GM19452 (cell line): ENCODE measurements at regions not wholly inside any gene's neighbourhood (a gene's known extent, or its start where the extent isn't known, plus 50 kb on each side); places are given as distances from the start of the nearest gene placed in this dataset.

Source experiments
- ATAC-seq: cut with Tn5 transposase; IDR thresholded peaks from one replicate; pipeline ENCODE4 v1.9.1; 2021; ENCODE audit not compliant: unreplicated experiment

GRCh38 chr4:23202712-23203247, 510.0 kb downstream of the GBA3 start:
- no peak for ATAC-seq

- no peak for ATAC-seq
Measured at GRCh38 chr4:23194751-23195150, 502.0 kb downstream of the GBA3 start.

GRCh38 chr4:23174179-23174578, 481.4 kb downstream of the GBA3 start:
- no peak for ATAC-seq

GRCh38 chr4:23171976-23172375, 479.2 kb downstream of the GBA3 start:
- no peak for ATAC-seq

GRCh38 chr4:23169608-23170311, 477.0 kb downstream of the GBA3 start:
- no peak for ATAC-seq

- ATAC-seq: no peak
Measured at GRCh38 chr4:23166919-23167318, 474.2 kb downstream of the GBA3 start.

- ATAC-seq: no peak
Measured at GRCh38 chr4:23166407-23166806, 473.7 kb downstream of the GBA3 start.

- ATAC-seq: no peak
Measured at GRCh38 chr4:23165669-23166068, 472.9 kb downstream of the GBA3 start.

- ATAC-seq: no peak
Measured at GRCh38 chr4:23163647-23164436, 471.1 kb downstream of the GBA3 start.

GRCh38 chr4:23162275-23162674, 469.5 kb downstream of the GBA3 start:
- no peak for ATAC-seq

- ATAC-seq: no peak
Measured at GRCh38 chr4:23161787-23162186, 469.1 kb downstream of the GBA3 start.

- no peak for ATAC-seq
Measured at GRCh38 chr4:23153076-23153475, 460.3 kb downstream of the GBA3 start.

GRCh38 chr4:23149815-23150214, 457.1 kb downstream of the GBA3 start:
- ATAC-seq: no peak

GRCh38 chr4:23144707-23145106, 452.0 kb downstream of the GBA3 start:
- ATAC-seq: no peak

GRCh38 chr4:23135792-23136645, 443.3 kb downstream of the GBA3 start:
- peak; percentile 72 for ATAC-seq

GRCh38 chr4:23134331-23134730, 441.6 kb downstream of the GBA3 start:
- ATAC-seq: no peak

- no peak for ATAC-seq
Measured at GRCh38 chr4:23130845-23131244, 438.1 kb downstream of the GBA3 start.

- ATAC-seq: no peak
Measured at GRCh38 chr4:23125118-23125517, 432.4 kb downstream of the GBA3 start.

- ATAC-seq: no peak
Measured at GRCh38 chr4:23122666-23123400, 430.1 kb downstream of the GBA3 start.

GRCh38 chr4:23120374-23120773, 427.6 kb downstream of the GBA3 start:
- no peak for ATAC-seq

- ATAC-seq: no peak
Measured at GRCh38 chr4:23117826-23118225, 425.1 kb downstream of the GBA3 start.
